HEK293 (cell line): ENCODE measurements at regions not wholly inside any gene's neighbourhood (a gene's known extent, or its start where the extent isn't known, plus 50 kb on each side); places are given as distances from the start of the nearest gene placed in this dataset.

Experiments used
- CTCF ChIA-PET: fragments of 350-600 bp; formaldehyde crosslinking; extraction: SDS; loops from one replicate; lab custom pipeline; 2021; ENCODE audit warnings: antibody characterized with exemption; lab: Yijun Ruan, JAX
- POLR2A ChIA-PET: fragments of 300-600 bp; formaldehyde crosslinking; extraction: SDS; loops from one replicate; lab custom pipeline; 2020; ENCODE audit warnings: antibody characterized with exemption, inconsistent platforms; lab: Yijun Ruan, JAX
- H3K27ac ChIP-seq: fragments of 200-500 bp; sonication (Bioruptor generic); 2 replicates; pipeline ENCODE4 v1.5.1; 2014; ENCODE audit warnings: low read depth, low read length, control low read depth, inconsistent platforms; ENCODE audit errors: extremely low read depth
- H3K36me3 ChIP-seq, 2 experiments: fragments of 200-500 bp in 1 of 2; sonication (Bioruptor generic) in 1 of 2; 1 replicate in 1 of 2; 2 replicates in 1 of 2; pipeline ENCODE4 v1.5.1; 2014 to 2017; ENCODE audit warnings: inconsistent platforms in 2 of 2, low read length in 2 of 2; ENCODE audit not compliant: control insufficient read depth in 2 of 2, insufficient read depth in 1 of 2
- H3K4me1 ChIP-seq: fragments of 200-500 bp; sonication (Bioruptor generic); 2 replicates; pipeline ENCODE4 v1.5.1; 2014; ENCODE audit warnings: mild to moderate bottlenecking, low read length, inconsistent platforms; ENCODE audit not compliant: control insufficient read depth, insufficient read depth
- H3K4me3 ChIP-seq: 2 replicates; pipeline ENCODE4 v1.5.1; 2011; ENCODE audit warnings: low read depth, mild to moderate bottlenecking, control low read depth, low read length, moderate library complexity
- H3K9me3 ChIP-seq: fragments of 200-500 bp; sonication (Bioruptor generic); 2 replicates; pipeline ENCODE4 v1.5.1; 2014; ENCODE audit warnings: low read depth, low read length, inconsistent platforms; ENCODE audit not compliant: control insufficient read depth, insufficient read depth
- GFI1B ChIP-seq: fragments of 450-650 bp; formaldehyde crosslinking; IDR thresholded peaks from 2 replicates; pipeline ENCODE4 v1.5.1; 2016; ENCODE audit warnings: missing biosample characterization, missing genetic modification characterization
- HIC1 ChIP-seq: fragments of 450-650 bp; formaldehyde crosslinking; IDR thresholded peaks from 2 replicates; pipeline ENCODE4 v1.5.1; 2016; ENCODE audit warnings: missing biosample characterization, missing genetic modification characterization
- IKZF3 ChIP-seq: fragments of 450-650 bp; IDR thresholded peaks from 2 replicates; pipeline ENCODE4 v1.5.0; 2018; ENCODE audit warnings: missing biosample characterization, mild to moderate bottlenecking, missing genetic modification characterization, moderate library complexity
- KLF8 ChIP-seq: fragments of 450-650 bp; formaldehyde crosslinking; IDR thresholded peaks from 2 replicates; pipeline ENCODE4 v1.5.1; 2016; ENCODE audit warnings: missing biosample characterization, missing genetic modification characterization
- PRDM1 ChIP-seq: fragments of 450-650 bp; formaldehyde crosslinking; IDR thresholded peaks from 2 replicates; pipeline ENCODE4; 2016; ENCODE audit warnings: missing biosample characterization, missing genetic modification characterization
- SP7 ChIP-seq: fragments of 450-650 bp; formaldehyde crosslinking; IDR thresholded peaks from 2 replicates; pipeline ENCODE4 v1.5.1; 2016; ENCODE audit warnings: missing biosample characterization, missing genetic modification characterization
- WT1 ChIP-seq: fragments of 450-650 bp; formaldehyde crosslinking; IDR thresholded peaks from 2 replicates; pipeline ENCODE4 v1.5.1; 2016; ENCODE audit warnings: missing biosample characterization, missing genetic modification characterization
- ZBTB11 ChIP-seq: fragments of 450-650 bp; formaldehyde crosslinking; conservative IDR thresholded peaks from 2 replicates; pipeline ENCODE4 v1.5.1; 2016; ENCODE audit warnings: low read depth, missing biosample characterization, missing genetic modification characterization
- ZFP3 ChIP-seq: fragments of 450-650 bp; formaldehyde crosslinking; IDR thresholded peaks from 2 replicates; pipeline ENCODE4 v1.5.1; 2016; ENCODE audit warnings: low read depth, missing biosample characterization, missing genetic modification characterization
- ZNF112 ChIP-seq: fragments of 450-650 bp; formaldehyde crosslinking; IDR thresholded peaks from 2 replicates; pipeline ENCODE4 v1.5.0; 2017; ENCODE audit warnings: missing biosample characterization, missing genetic modification characterization
- ZNF214 ChIP-seq: fragments of 450-650 bp; formaldehyde crosslinking; IDR thresholded peaks from 2 replicates; pipeline ENCODE4 v1.5.1; 2017; ENCODE audit warnings: missing biosample characterization, mild to moderate bottlenecking, missing genetic modification characterization, borderline replicate concordance
- ZNF362 ChIP-seq: fragments of 450-650 bp; formaldehyde crosslinking; IDR thresholded peaks from 2 replicates; pipeline ENCODE4 v1.5.1; 2016; ENCODE audit warnings: missing biosample characterization, missing genetic modification characterization
- ZNF366 ChIP-seq: fragments of 450-650 bp; formaldehyde crosslinking; conservative IDR thresholded peaks from 2 replicates; pipeline ENCODE4 v1.5.1; 2016; ENCODE audit warnings: missing biosample characterization, missing genetic modification characterization
- ZNF398 ChIP-seq: fragments of 450-650 bp; formaldehyde crosslinking; IDR thresholded peaks from 2 replicates; pipeline ENCODE4 v1.5.1; 2017; ENCODE audit warnings: missing biosample characterization, missing genetic modification characterization
- ZNF529 ChIP-seq: fragments of 450-650 bp; formaldehyde crosslinking; IDR thresholded peaks from 2 replicates; pipeline ENCODE4 v1.5.1; 2017; ENCODE audit warnings: missing genetic modification characterization, missing biosample characterization; ENCODE audit not compliant: insufficient replicate concordance
- ZNF629 ChIP-seq: fragments of 450-650 bp; formaldehyde crosslinking; IDR thresholded peaks from 2 replicates; pipeline ENCODE4 v1.5.1; 2017; ENCODE audit warnings: missing biosample characterization, missing genetic modification characterization
- ZXDB ChIP-seq: fragments of 450-650 bp; formaldehyde crosslinking; IDR thresholded peaks from 2 replicates; pipeline ENCODE4 v1.5.1; 2016; ENCODE audit warnings: missing biosample characterization, missing genetic modification characterization

- no peak overlapping the region for H3K27ac ChIP-seq
- H3K4me3 ChIP-seq = no peak overlapping the region
- no peaks in the 10 kb centered on the region for H3K36me3 ChIP-seq
- CTCF ChIA-PET = interaction anchor here (0.7 kb wide), 1 partner anchor 34 kb away, joined by 3 read pairs; no protein-coding TSS in a partner anchor
- H3K4me1 ChIP-seq = peaks cover 13% of the 10 kb centered on the region
- POLR2A ChIA-PET = no interaction called here
- TF ChIP-seq WT1 (tag by site-specific recombination) (peak; percentile 84), ZBTB11 (tag by site-specific recombination) (no peak), ZNF362 (tag by site-specific recombination) (peak; percentile 77; the same call in 1 of the 2 replicates), ZNF398 (tag by site-specific recombination) (peak; percentile 49; the same call in 1 of the 2 replicates), SP7 (no peak), ZNF629 (peak; percentile 28; the same call in 1 of the 2 replicates), ZFP3 (tag by site-specific recombination) (no peak), ZNF366 (tag by site-specific recombination) (peak; percentile 30; the same call in 1 of the 2 replicates), HIC1 (tag by site-specific recombination) (0 out of 2 replicates have a peak, but pooled peaks have one; percentile 44), ZNF214 (tag by site-specific recombination) (no peak), PRDM1 (tag by site-specific recombination) (peak; percentile 52; the same call in 1 of the 2 replicates), ZXDB (tag by site-specific recombination) (0 out of 2 replicates have a peak, but pooled peaks have one; percentile 14), ZNF112 (tag by site-specific recombination) (no peak), GFI1B (0 out of 2 replicates have a peak, but pooled peaks have one; percentile 10), KLF8 (tag by site-specific recombination) (peak; percentile 18; the same call in 1 of the 2 replicates), IKZF3 (tag by site-specific recombination) (peak; percentile 22; the same call in 1 of the 2 replicates), ZNF529 (tag by site-specific recombination) (no peak)
- TF ChIP-seq, all 188 proteins: peak for 11
- H3K9me3 ChIP-seq = no peaks in the 10 kb centered on the region
Measured at GRCh38 chr20:4513720-4514119, 172.5 kb upstream of the PRNP start.
